ENCODE measurements at regions not wholly inside any gene's neighbourhood (a gene's known extent, or its start where the extent isn't known, plus 50 kb on each side); places are given as distances from the start of the nearest gene placed in this dataset.

DNA sequence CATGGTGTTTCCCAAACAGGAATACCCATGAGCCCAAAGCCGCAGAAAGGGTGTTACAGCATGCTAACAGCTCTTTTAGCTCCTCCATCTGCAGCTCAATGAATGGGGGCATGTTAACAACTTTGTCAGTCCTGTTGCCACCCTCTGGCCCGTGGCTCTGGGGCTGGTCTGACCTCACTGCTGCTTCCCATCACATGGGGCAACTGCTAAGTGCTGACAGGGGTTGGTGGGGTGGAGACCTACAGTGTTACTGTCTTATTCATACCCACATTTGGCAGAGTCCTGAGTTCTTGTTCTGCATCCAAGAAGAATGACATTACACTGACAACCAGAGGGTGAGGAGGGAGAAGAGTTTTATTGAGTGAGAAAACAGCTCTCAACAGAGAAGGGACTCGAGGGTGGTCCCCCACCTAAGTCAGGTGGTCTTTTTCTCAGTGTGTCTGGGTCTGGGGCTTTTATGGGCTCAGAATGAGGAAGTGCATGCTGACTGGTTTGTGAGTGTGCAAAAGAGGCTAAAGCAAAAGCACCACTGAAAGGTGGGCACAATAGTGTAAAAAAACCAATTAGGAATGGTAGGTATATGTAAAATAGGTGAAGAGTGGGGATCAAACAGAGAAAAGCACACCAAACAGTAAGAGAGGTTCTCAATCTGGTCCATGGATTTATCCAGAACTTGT lies 1952.0 kb upstream of the PCDH20 start:
- H3K4me2 ChIP-seq = no peak overlapping the region
- no peaks in the 10 kb centered on the region for H3K4me1 ChIP-seq
- no peaks in the 10 kb centered on the region for H3K36me3 ChIP-seq
- H3K4me3 ChIP-seq = no peak overlapping the region
- peaks cover 13% of the 10 kb centered on the region for H3K9me3 ChIP-seq
- H3K27me3 ChIP-seq = no peaks in the 10 kb centered on the region
- no peak overlapping the region for H3K9ac ChIP-seq
- H3K27ac ChIP-seq = no peak overlapping the region
- no peak for TF ChIP-seq Cebpa-rat (IDR thresholded peaks at IDR 0.05)
- no peaks in the 10 kb centered on the region for H4K20me1 ChIP-seq

DNA sequence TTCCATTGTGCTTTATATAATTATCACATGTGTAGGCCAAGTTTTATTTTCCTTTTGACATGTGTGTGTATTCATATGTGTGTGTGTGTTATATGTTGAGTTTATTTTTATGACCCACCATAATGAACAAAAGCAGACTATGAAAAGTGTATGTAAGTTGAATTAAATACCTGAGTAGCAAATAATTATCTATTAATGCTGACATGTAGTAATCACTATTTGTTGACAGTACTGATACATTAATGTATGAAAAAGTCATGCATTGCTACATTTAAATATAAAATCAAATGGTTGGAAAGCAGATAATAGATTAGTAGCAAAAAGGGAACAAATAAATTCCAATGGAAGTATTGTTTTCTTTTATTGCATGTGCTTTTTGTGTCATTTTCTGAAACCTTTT lies 1948.5 kb upstream of the PCDH20 start:
- Histone ChIP-seq H3K9me3 (peaks cover 13% of the 10 kb centered on the region), H3K36me3 (no peaks in the 10 kb centered on the region), H4K20me1 (no peaks in the 10 kb centered on the region), H3K4me3 (no peak overlapping the region), H3K4me1 (no peaks in the 10 kb centered on the region), H3K27ac (no peak overlapping the region), H3K27me3 (no peaks in the 10 kb centered on the region), H3K4me2 (no peak overlapping the region), H3K9ac (no peak overlapping the region)
- TF ChIP-seq Cebpa-rat (IDR thresholded peaks at IDR 0.05) = no peak

DNA sequence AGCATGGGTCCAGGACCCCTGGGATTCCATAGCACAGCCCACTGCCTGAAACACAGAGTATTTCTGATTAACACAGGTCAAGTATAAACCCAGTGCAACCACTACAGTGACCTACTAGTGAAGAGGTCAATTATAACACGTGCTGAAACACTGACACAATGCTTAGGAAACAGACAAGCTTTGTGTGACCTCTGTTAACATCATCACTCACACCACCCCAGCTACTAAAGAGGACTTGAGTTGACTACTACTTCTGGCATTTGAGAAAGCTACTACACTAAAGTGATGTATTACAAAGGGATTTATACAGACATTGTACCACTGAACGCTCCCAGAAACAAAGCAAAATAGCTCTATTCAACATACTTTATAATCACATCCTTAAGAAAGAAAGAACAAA lies 1935.9 kb upstream of the PCDH20 start:
- Histone ChIP-seq H3K4me3 (no peak overlapping the region), H3K27me3 (no peaks in the 10 kb centered on the region)

DNA sequence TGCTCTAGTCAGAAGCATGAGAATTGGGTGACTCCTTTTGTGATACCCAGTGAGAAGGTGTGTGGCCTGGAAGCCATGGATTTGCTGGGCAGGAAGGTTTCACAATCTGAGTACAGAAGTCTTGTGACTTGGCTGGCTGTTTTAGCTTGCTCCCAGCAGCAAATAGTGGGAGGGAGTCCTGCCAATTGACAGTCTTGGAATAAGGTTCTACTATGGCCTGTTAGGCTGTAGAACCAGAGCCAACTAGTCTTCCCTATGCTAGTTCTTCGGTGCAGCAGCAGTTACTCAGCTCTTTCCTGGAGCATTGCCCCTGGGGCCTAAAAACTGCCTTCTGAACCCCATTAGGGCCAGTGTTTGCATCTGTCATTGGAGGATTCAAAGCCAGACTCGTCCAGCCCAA lies 1935.4 kb upstream of the PCDH20 start:
- H3K36me3 ChIP-seq = no peaks in the 10 kb centered on the region
- TF ChIP-seq Cebpa-rat (IDR thresholded peaks at IDR 0.05) = no peak
- no peak overlapping the region for H3K9ac ChIP-seq
- H3K9me3 ChIP-seq = no peaks in the 10 kb centered on the region
- no peaks in the 10 kb centered on the region for H3K27me3 ChIP-seq
- no peak overlapping the region for H3K27ac ChIP-seq
- no peaks in the 10 kb centered on the region for H4K20me1 ChIP-seq
- H3K4me2 ChIP-seq = no peak overlapping the region
- H3K4me3 ChIP-seq = no peak overlapping the region
- no peaks in the 10 kb centered on the region for H3K4me1 ChIP-seq

More for the DNA sequence above, 1935.9 kb upstream of the PCDH20 start:
- Histone ChIP-seq H3K9me3 (no peaks in the 10 kb centered on the region), H3K9ac (no peak overlapping the region), H3K4me2 (no peak overlapping the region), H3K27ac (no peak overlapping the region), H3K4me1 (no peaks in the 10 kb centered on the region), H3K36me3 (no peaks in the 10 kb centered on the region), H4K20me1 (no peaks in the 10 kb centered on the region)
- TF ChIP-seq Cebpa-rat (IDR thresholded peaks at IDR 0.05) = no peak

DNA sequence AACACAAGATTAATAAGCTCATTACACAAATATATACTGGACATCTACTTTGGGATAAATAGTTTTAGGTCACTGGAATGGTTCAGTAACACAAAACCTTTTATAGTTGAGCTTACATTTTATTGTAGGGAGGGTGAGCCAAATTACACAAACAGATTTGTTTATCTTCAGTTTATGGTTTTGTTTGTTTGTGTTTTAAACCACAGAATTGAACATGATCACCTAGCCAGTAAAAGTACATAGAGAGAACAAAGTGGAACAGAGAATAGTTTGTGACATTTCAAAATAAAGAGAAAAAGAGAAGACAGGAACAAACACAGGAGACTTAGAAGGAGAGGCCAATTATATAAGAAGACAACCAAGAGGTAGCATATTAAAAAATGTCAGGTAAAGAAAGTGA lies 1930.2 kb upstream of the PCDH20 start:
- no peak overlapping the region for H3K4me3 ChIP-seq
- H3K9ac ChIP-seq = no peak overlapping the region
- H3K9me3 ChIP-seq = no peaks in the 10 kb centered on the region
- TF ChIP-seq Cebpa-rat (IDR thresholded peaks at IDR 0.05) = no peak
- H3K27me3 ChIP-seq = no peaks in the 10 kb centered on the region
- H3K36me3 ChIP-seq = no peaks in the 10 kb centered on the region
- H4K20me1 ChIP-seq = no peaks in the 10 kb centered on the region
- no peaks in the 10 kb centered on the region for H3K4me1 ChIP-seq
- H3K4me2 ChIP-seq = no peak overlapping the region
- no peak overlapping the region for H3K27ac ChIP-seq

DNA sequence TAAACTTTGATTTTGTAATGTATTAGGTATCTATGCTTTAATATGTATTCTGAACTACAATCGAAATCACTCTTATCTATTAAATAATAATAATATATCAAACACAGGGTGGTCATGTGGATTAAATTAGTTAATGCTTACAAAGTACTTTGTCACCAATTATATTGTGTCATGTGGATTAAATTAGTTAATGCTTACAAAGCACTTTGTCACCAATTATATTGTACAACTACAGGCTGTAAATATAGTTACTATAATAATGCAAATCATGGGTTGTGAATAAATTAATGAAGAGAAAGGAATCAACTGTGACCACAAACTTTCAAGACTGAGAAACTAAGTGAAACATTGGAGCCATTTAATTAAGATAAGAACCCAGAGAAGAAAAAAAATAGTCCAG lies 1929.1 kb upstream of the PCDH20 start:
- Histone ChIP-seq H3K9me3 (no peaks in the 10 kb centered on the region), H3K9ac (no peak overlapping the region), H3K4me1 (no peaks in the 10 kb centered on the region), H3K27me3 (no peaks in the 10 kb centered on the region), H3K36me3 (no peaks in the 10 kb centered on the region), H3K4me3 (no peak overlapping the region), H3K4me2 (no peak overlapping the region), H3K27ac (no peak overlapping the region), H4K20me1 (no peaks in the 10 kb centered on the region)
- no peak for TF ChIP-seq Cebpa-rat (IDR thresholded peaks at IDR 0.05)

DNA sequence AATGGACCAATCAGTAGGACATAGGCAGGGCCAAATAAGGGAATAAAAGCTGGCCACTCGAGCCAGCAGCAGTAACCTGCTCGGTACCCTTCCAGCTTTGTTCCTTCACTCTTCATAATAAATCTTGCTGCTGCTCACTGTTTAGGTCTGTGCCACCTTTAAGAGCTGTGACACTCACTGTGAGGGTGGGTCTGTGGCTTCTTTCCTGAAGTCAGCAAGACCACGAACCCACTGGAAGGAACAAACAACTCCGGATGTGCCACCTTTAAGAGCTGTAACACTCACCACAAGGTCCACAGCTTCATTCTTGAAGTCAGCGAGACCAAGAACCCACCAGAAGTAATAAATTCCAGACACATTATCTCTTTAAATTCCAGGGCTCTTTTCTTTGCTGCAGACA lies 1922.3 kb upstream of the PCDH20 start:
- Histone ChIP-seq H4K20me1 (no peaks in the 10 kb centered on the region), H3K9ac (no peak overlapping the region), H3K4me3 (no peak overlapping the region), H3K9me3 (no peaks in the 10 kb centered on the region), H3K27me3 (no peaks in the 10 kb centered on the region), H3K4me1 (no peaks in the 10 kb centered on the region), H3K4me2 (no peak overlapping the region), H3K36me3 (no peaks in the 10 kb centered on the region), H3K27ac (no peak overlapping the region)
- TF ChIP-seq Cebpa-rat (IDR thresholded peaks at IDR 0.05) = no peak

DNA sequence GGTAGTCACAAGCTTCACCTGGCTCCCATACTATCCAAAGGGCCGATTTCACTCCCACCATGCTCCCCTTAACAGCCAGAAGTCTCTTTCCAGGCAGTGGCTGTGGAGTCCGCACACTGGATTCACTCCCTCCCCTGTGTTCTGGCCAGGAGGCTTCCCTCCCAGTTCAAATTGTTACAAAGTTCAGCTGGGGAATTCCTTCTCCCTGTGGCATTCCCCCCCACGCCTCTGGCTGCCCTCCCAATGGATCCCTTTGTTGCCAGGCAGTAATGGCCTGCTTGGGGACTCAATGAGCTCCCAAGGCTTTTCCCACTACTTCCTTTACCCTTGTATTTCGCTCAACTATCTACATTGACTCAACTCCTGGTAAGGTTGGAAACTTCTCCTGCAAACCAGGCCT lies 1921.4 kb upstream of the PCDH20 start:
- no peak overlapping the region for H3K9ac ChIP-seq
- H3K36me3 ChIP-seq = no peaks in the 10 kb centered on the region
- no peaks in the 10 kb centered on the region for H4K20me1 ChIP-seq
- no peaks in the 10 kb centered on the region for H3K9me3 ChIP-seq
- TF ChIP-seq Cebpa-rat (IDR thresholded peaks at IDR 0.05) = no peak
- H3K27ac ChIP-seq = no peak overlapping the region
- H3K27me3 ChIP-seq = no peaks in the 10 kb centered on the region
- no peaks in the 10 kb centered on the region for H3K4me1 ChIP-seq
- no peak overlapping the region for H3K4me2 ChIP-seq
- H3K4me3 ChIP-seq = no peak overlapping the region

DNA sequence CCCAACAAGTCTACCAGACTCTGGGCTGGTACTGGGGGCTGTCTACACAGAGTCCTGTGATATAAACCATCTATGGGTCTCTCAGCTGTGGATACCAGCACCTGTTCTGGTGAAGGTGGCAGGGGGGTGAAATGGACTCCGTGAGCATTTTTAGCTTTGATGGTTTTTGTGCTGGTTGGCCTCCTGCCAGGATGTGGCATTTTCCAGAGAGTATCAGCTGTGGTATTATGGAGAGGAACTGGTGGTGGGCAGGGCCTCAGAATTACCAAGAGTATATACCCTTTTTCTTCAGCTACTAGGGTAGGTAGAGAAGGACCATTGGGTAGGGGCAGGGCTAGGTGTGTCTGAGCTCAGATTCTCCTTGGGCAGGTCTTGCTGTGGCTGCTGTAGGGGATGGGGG lies 1920.9 kb upstream of the PCDH20 start:
- Histone ChIP-seq H3K36me3 (no peaks in the 10 kb centered on the region), H3K27ac (no peak overlapping the region), H3K27me3 (no peaks in the 10 kb centered on the region), H3K9me3 (no peaks in the 10 kb centered on the region), H4K20me1 (no peaks in the 10 kb centered on the region), H3K4me1 (no peaks in the 10 kb centered on the region), H3K9ac (no peak overlapping the region), H3K4me2 (no peak overlapping the region), H3K4me3 (no peak overlapping the region)
- TF ChIP-seq Cebpa-rat (IDR thresholded peaks at IDR 0.05) = no peak

DNA sequence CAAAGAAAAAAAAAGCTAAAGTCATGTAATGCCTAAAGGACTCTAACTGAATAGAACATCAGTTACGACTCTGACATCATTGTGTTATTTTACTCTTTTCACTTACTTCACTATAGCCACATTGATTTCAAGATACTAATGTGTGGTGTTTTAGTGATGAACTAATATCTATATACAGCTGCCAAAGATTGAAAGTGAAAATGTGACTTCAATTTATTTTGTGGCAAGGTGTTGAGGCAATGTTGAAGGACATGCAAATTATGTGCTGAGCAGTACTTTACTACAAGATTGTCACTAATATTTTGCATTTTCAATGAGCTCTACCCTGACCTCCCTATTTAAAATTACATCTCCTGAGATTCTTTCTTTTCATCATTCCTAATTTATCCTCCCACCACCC lies 1911.9 kb upstream of the PCDH20 start:
- Histone ChIP-seq H3K4me2 (no peak overlapping the region), H3K4me3 (no peak overlapping the region), H3K9ac (no peak overlapping the region), H3K9me3 (no peaks in the 10 kb centered on the region), H3K27ac (no peak overlapping the region), H3K27me3 (no peaks in the 10 kb centered on the region), H3K4me1 (no peaks in the 10 kb centered on the region), H3K36me3 (no peaks in the 10 kb centered on the region), H4K20me1 (no peaks in the 10 kb centered on the region)
- no peak for TF ChIP-seq Cebpa-rat (IDR thresholded peaks at IDR 0.05)

DNA sequence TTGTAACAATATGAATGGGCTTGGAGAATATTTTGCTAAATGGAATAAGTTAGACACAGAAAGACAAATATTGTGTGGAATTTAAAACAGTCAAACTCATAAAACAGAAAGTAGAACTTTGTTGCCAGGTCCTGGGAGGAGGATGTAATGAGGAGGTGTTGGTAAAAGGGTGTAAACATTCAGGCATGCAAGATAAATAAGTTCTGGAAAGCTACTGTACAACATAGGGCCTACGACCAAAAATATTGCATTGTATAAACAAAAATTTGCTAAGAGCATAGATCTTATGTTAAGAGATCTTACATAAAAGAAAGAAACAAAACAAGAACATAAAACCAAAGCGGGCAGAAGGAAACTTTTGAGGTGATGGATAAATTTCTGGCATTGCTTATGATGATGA lies 1907.8 kb upstream of the PCDH20 start:
- H3K9me3 ChIP-seq = no peaks in the 10 kb centered on the region
- no peak overlapping the region for H3K4me3 ChIP-seq
- no peak overlapping the region for H3K27ac ChIP-seq
- no peaks in the 10 kb centered on the region for H4K20me1 ChIP-seq
- no peak overlapping the region for H3K4me2 ChIP-seq
- H3K36me3 ChIP-seq = no peaks in the 10 kb centered on the region
- no peaks in the 10 kb centered on the region for H3K27me3 ChIP-seq
- no peaks in the 10 kb centered on the region for H3K4me1 ChIP-seq
- TF ChIP-seq Cebpa-rat (IDR thresholded peaks at IDR 0.05) = no peak
- H3K9ac ChIP-seq = no peak overlapping the region

Measured in BLaER1 (cell line).